Limb (tissue), 2 donors: ENCODE measurements at regions not wholly inside any gene's neighbourhood (a gene's known extent, or its start where the extent isn't known, plus 50 kb on each side); places are given as distances from the start of the nearest gene placed in this dataset.
"Not testable (repeated sequence)": the region's sequence is repeated elsewhere in the genome, so short reads cannot be mapped to it uniquely, and the experiment has no call there.

Source experiments
- DNase-seq, 2 donors: peaks; one replicate each; pipeline ENCODE4 v3.0.0-alpha.2; 2016; ENCODE audit errors: extremely low spot score in 2 of 2

GRCh38 chr5:101520417-101520816 lies 617.3 kb upstream of the ST8SIA4 start:
- no peak for DNase-seq

GRCh38 chr5:101517795-101518194 lies 614.7 kb upstream of the ST8SIA4 start:
- DNase-seq, result no peak

- no peak for DNase-seq
These were observed 612.6 kb upstream of the ST8SIA4 start for GRCh38 chr5:101515721-101516120.

- no peak for DNase-seq
These were observed 602.9 kb upstream of the ST8SIA4 start for GRCh38 chr5:101505891-101506570.

- no peak for DNase-seq
These were observed 579.8 kb upstream of the ST8SIA4 start for GRCh38 chr5:101482931-101483330.

- no peak for DNase-seq
These were observed 570.4 kb upstream of the ST8SIA4 start for GRCh38 chr5:101473483-101473882.

GRCh38 chr5:101461455-101461854 lies 558.4 kb upstream of the ST8SIA4 start:
- no peak for DNase-seq

GRCh38 chr5:101458587-101458986 lies 555.5 kb upstream of the ST8SIA4 start:
- DNase-seq, result no peak

- no peak for DNase-seq
These were observed 552.8 kb upstream of the ST8SIA4 start for GRCh38 chr5:101455851-101456250.

GRCh38 chr5:101455048-101455447 lies 552.0 kb upstream of the ST8SIA4 start:
- no peak for DNase-seq

GRCh38 chr5:101442281-101442680 lies 539.2 kb upstream of the ST8SIA4 start:
- DNase-seq, result not testable (repeated sequence)

- no peak for DNase-seq
These were observed 537.1 kb upstream of the ST8SIA4 start for GRCh38 chr5:101440173-101440572.

GRCh38 chr5:101437351-101437750 lies 534.3 kb upstream of the ST8SIA4 start:
- no peak for DNase-seq

- DNase-seq, result no peak
These were observed 532.7 kb upstream of the ST8SIA4 start for GRCh38 chr5:101435768-101436167.

- no peak for DNase-seq
These were observed 528.1 kb upstream of the ST8SIA4 start for GRCh38 chr5:101431201-101431600.

- no peak for DNase-seq
These were observed 527.5 kb upstream of the ST8SIA4 start for GRCh38 chr5:101430551-101430950.

- DNase-seq, result no peak
These were observed 526.2 kb upstream of the ST8SIA4 start for GRCh38 chr5:101429241-101429640.

- no peak for DNase-seq
These were observed 522.3 kb upstream of the ST8SIA4 start for GRCh38 chr5:101425339-101425859.

GRCh38 chr5:101424530-101425175 lies 521.6 kb upstream of the ST8SIA4 start:
- no peak for DNase-seq

GRCh38 chr5:101418713-101419118 lies 515.6 kb upstream of the ST8SIA4 start:
- peak in 1 of 2 donors; percentile 40 for DNase-seq

GRCh38 chr5:101404531-101404930 lies 501.4 kb upstream of the ST8SIA4 start:
- no peak for DNase-seq

GRCh38 chr5:101393795-101394450 lies 490.8 kb upstream of the ST8SIA4 start:
- no peak for DNase-seq
